Glomerular visceral epithelial cell (primary cell): ENCODE measurements at regions not wholly inside any gene's neighbourhood (a gene's known extent, or its start where the extent isn't known, plus 50 kb on each side); places are given as distances from the start of the nearest gene placed in this dataset.

Experiments used
- DNase-seq: peaks from one replicate; pipeline ENCODE4 v3.0.0-alpha.2; 2016; ENCODE audit errors: extremely low spot score

DNA sequence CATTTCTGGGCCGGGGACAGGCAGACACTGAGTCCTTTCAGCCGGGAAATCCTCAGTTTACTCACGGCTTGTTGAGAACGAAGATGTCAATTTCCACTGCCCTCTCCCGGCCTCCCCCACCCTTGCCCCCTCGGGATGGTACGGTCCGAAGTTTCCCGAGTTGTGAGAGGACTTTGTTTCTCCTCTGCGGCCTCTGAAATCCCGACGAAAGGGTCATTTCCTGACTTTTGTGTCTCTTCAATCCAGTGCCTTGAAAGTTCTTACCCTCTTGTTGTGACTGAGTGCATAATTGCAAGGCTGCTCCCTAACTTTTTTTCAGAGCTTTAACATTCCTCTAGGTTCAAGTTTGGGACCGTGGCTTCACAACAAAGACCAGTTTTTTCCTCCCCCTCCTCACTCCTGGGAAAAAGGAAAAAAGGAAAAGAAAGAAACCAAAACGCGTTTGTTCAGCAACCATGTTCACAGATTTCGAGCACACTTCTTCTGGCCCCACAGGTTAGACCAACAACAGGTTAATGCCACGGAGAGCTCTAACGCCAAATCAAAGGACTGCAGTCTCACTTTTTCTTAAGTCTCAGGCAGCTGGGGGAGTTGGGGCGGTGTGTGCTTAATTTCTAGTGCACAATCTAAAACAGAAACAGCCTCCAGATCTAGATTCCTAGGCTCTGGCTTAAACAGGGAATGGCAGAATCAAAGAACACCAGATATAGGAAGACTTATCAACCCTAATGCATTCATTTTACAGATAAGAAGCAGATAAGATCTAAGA lies 138.9 kb downstream of the TMCO5A start:
- no peak for DNase-seq

DNA sequence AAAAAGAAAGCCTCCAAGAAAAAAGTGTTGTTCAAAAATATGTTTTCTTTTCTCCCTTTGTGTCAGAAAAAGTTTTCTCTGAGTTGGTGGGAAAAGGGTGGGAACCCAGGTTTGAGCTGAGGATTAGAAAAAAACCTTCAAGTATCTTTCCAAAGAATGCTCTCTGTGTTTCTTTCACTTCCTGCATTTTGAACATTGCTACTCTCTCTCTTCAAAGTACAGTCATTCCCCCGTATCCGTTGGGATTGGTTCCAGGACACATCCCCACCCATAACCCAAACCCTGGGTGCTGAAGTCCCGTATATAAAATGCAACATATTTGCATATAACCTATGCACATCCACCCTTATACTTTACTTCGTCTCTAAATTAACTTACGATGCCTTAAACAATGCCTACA lies 139.6 kb downstream of the TMCO5A start:
- no peak for DNase-seq

DNA sequence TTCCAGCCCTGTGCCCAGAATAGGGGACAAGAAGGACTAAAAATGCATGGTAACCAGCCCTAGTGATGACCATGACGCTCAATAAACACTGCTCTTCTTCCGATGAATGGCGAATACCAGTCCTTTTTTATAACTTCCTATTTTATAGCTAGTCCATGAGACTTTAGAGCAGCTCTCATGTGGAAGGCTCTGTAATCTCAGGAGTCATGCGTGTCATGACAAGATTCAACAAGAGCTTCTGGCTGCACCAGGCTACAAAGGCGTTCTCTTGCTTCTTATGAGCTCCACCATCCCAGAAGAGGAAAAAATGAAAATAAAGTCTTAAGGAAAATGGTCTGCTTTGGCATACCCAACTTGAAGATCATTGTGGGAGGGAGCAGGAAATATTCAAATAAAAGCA lies 141.0 kb downstream of the TMCO5A start:
- no peak for DNase-seq

DNA sequence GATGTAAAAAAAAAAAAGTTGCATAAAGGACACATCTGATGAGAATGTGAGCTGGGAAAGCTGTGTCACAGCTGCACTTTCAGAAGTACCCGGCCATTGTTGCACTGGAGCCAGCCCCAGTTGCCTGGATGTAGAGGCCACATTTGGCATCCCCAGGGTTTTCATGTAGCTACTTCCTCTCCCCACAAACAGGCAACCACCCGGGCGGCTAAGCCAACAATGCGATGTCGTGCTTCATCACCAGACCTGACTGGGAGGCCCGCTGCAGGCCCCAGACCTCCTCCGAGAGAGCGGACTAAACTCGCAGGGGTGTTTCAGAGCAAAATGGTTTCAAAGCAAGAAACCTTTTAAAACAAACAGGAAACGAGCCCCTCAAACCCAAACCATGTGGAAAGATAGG lies 142.3 kb downstream of the TMCO5A start:
- DNase-seq, result no peak

DNA sequence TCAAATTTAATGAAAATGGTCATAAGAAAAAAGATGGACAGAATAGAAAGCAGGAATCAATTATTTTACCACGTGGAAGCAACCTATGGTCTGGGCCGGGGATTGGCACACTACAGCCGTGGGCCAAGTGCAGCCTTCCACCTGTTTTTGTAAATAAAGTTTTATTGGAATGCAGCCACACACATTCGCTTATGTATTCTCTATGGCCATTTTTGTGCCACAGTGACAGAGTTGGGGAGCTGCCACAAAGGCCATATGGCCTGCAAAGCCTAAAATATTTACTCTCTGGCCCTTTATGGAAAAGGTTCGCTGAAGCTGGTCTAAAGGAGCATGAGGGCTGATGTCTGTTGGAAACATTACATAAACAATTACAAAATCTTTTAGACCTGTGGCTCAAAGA lies 144.8 kb downstream of the TMCO5A start:
- no peak for DNase-seq

DNA sequence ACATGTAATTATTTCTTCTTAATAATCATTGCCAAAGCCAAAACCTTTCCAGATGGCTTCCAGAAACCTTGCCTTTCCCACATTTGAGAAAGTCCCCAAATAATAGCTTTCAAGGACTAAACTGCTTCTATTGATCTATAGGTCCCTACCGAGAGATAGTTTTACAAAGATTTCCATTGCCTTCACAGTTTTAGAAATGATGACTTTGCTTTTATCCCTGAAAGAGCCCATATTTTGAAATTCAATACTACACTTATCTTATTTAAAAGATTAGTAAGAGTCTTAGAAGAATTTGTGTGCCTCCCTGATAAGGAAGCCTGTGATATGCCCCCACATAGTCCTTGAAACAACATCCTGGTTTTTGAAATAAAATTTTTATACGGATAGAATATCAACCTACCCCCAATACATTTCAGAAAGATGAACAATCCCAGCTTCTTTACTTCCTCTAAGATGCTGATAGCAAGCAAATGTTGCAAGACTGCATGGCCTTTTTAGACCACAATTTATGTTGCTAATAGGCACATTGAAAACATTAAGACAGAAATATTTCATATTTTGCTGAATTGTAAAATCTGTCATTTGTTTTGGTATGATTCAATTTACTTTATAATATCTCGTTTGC lies 146.3 kb downstream of the TMCO5A start:
- DNase-seq, result no peak

DNA sequence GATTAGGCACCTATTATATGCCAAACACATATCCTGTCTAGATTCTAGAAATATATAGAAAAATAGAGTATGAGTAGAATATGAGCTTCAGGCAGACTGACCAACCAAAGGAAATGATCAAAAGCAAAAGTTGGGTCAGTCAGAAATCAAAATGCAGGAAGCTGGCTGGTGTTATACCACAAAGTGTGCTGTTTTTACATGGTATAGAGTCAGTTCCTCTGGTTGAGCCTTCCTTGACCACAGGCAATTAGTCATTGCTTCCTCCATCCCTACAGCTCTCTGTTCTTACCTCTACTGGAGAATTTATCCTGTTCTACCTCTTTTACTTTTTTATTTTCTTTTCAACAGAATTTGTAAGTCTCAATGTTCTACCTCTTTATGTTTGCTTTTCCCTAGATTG lies 149.8 kb downstream of the TMCO5A start:
- peak; percentile 60 for DNase-seq

DNA sequence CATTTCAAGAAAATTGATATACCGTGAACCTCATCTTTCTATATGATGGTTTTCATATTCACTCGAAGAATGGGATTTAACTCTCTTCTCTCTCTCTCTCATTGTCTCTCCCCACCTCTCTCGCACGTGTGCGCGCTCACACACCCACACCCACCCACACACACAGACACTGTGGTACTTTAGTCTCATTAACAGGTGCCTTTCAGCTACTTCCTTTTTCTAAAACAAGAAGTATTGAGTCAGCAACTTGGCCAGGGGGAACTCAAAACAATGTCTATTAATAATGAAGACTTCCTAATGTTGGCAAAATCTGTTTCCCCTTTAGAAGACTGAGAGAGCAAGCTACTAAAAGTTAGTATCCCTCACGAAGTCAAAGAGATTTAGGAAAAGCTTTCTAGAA lies 150.7 kb downstream of the TMCO5A start:
- DNase-seq, result no peak

DNA sequence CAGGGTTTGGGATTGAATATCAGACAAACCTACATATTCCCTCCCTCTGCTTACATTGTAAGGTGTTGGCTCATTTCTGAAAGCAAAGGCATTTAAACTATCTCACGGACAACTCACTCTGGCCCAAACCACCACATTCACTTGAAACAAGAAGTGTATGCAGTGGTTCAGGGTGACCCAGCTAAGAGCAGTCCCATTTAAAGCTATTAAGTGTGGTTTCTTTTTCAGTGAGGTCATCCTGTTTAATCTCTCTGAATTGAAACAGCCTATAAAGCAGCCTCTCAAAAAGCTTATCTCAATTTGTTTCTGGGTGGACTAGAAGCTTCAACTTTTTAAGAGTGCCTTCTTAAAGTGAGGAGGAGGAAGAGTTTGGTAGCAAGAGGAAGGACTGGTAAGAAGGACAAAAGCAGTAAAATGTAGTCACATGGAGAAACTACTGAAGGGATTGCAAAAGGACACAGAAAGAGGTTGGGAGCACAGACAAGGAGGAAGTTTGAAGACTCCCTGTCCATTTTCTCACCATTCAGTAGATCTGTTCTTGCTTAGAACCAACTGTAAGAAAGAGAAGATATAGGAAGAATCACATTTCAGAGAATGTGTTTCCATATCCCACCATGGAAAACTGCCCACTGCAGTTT lies 151.6 kb downstream of the TMCO5A start:
- peak; percentile 68 for DNase-seq

DNA sequence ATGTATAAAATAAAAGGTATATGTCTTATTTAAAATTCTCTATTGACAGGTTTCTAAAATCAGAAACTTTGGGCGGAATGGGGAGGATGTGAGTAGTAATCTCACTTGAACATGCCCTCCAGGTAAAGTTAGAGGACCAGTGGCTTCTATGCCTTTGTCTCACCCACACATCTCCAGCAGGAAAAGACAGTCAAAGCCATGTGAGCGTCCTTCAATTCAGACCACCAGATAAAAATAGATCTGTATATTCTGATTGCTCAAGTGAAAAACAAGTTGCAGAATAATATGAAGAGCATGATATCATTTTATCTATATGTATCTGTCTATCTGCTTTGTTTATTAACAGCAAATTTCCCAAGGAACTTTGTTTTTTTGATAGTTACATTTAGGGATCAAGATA lies 152.2 kb downstream of the TMCO5A start:
- no peak for DNase-seq

DNA sequence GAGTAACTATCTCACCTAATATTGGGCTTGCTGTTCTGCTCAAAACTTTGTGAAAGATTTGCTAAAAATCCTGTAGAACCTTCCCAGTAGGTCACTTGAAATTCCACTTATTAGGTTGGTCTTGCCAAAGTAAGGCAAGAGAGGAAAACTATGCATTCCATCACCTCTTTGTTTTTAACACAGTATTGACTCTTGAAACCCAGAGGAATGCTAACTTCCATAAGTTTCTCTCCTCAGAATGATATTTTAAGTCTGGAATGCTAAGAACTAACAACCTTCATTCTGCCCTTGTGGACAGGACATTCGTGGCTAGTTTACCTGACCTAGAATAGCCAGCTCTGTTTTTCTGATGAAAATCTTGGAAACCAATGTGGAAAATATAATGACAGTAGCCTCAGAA lies 154.5 kb downstream of the TMCO5A start:
- no peak for DNase-seq

DNA sequence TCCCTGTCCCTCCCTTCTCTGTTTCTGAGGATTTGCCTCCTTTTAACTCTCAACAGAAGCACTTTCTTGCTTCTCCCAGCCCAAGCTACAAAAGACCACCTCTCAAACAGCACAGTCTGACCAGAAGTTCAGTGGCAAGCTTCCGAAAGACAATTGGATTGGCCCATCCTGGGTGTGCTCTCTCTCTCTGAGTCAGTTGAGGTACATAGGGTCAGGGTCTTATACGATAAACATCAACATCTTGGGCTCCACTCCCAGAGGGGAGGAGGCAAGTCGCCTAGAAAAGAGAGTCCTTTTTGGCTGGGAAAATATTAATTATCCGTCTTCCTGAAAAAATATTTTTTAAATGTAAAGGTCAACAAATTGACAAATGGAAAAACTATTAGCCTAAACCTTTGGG lies 155.8 kb downstream of the TMCO5A start:
- no peak for DNase-seq

DNA sequence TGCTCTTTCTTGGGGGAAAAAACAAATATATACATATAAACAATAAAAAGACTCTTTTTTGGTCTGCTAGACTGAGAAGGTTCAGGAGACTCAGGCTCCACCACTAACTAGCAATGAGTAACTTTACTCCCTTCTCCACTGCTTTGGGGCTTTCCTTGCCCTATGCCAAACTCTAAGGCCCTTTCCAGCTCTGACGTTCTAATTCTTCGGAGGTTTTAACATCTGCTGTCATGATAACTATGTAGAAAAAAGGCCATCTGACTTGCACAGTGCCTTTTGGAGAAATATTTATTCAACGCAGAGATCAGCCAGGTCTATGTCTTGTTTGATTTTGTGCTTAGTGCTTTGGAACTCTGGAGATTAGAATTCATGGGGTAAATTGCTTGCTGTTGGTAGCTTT lies 156.2 kb downstream of the TMCO5A start:
- no peak for DNase-seq

DNA sequence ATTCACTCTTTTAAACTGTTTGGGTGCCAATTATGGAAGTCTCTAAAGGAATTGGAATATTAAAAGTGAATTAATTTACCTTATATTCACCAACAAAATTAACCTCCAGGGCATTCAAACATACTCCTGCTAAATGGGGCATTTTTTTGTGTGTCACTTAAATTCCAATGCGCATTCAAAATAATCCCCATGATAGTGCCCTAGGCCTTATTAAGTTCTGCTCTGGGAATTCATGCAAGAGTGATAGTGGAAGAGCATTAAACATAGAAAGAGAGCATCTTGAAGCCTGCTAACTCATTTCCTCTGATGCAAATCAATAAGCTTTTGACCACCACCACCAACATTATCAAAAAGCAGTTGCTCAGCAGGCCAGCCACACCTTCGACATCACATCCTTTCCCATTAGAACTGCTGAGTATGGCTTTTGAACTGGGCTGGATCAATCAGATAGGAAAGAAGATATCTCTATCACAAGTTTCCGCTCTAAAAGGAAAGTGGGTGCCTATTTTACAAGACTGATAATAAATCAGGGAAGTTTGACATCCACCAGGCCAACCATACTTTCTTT lies 156.7 kb downstream of the TMCO5A start:
- DNase-seq, result no peak

DNA sequence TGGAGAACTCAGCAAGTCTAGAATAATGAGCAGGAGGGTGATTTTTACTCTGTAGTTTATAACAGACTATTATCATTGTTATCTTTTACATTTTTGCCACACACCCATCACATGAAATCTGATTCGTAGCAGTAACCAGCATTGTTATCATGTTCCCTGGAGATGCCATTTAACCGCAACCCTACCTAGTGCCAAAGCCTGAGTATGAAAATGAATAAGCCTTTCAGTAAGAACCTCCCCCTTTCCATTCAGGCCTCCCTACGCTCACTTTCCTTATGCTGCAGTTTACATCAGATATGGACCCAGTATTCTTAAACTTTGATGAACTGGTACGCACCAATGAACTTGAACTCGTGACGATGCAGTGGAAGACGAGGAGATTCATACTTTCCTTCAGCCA lies 158.7 kb upstream of the SPRED1 start:
- no peak for DNase-seq

DNA sequence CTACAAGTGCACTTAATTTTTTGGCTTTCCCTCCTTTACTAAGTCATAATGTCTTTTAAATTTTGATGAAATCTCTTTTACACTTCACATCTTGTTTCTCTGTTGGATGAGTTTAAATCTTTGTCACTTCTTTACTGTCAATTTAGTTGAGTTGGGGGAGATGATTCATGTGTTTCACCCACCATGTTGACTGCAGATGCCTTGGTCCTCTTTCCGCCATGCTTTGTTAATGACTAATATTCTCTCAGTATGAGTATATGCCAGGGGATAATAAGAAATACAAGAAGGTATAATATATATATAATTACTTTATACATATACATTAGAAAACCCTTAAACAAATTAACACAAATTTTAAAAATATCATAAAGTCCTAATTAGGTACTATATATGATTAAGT lies 149.7 kb upstream of the SPRED1 start:
- no peak for DNase-seq

DNA sequence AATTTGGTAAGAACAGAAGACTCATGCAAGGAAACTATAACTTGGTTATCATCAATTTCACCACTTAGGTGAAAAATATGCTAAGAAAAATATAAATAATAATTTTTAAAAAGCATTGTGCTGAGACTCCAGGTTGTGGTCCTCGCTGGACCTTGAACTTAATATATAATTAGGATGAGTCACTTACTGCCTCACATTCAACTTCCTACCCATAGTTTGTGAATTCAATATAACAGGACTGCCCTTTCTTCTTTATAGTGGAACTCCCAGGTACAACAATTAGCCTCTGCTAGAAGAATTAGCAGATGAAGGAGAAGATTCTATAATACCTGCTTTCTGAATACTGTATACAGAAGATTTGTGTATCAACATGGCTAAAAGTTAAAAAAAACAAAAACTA lies 149.1 kb upstream of the SPRED1 start:
- no peak for DNase-seq

DNA sequence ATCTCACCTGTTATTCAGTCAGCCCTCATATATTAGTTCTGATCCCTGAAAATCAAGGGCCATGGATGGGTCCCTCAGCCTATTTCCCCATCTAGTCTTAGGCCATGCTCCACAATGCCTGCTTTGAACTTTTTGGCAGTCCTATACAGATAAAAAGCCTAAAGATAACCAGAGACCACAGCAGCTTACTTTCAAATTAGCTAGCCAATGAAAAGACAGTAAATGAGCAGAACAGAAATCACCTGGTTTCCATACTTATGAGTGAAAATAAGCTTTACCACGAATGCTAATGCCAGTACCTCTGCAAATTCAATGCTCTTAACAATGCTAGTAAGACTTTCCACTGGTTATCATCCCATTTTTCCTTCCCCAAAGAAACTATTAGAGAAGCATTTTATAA lies 141.6 kb upstream of the SPRED1 start:
- DNase-seq, result no peak

DNA sequence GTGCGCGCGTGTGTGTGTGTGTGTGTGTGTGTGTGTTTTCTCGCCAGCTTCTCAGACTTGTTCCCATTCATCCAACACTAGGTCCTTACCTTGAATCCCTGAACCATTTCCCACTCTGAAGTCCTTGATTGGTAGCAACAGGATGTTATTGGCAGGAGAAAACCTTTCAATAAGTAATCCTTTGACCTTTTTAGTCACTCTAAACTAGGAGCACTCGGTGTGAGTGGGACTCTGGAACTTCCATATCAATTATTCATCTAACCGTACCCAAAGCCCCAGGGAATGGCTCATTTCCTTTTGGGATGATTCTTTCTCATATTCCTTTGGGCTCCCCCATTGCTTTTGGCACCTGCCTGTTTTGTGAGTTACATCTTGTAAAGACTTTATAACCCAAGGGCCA lies 140.2 kb upstream of the SPRED1 start:
- no peak for DNase-seq

DNA sequence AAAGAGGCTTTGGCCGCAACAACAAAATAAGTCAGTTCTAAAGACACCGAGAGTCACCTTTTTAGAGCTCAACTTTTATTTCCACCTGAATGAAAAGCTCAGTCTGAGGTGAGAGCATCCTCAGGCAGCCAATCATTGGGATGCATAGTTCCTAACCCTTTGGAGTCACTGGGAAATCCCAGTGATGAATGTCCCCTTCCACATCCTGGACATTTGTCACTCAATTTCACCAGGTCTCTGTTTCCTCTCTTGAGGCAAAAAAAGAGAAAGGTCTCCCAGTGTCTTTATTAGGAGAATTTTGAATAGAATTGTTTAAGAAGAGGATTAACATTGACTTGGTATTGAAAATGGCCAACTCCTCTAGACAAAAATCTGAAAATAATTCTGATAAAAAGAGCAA lies 137.5 kb upstream of the SPRED1 start:
- no peak for DNase-seq

DNA sequence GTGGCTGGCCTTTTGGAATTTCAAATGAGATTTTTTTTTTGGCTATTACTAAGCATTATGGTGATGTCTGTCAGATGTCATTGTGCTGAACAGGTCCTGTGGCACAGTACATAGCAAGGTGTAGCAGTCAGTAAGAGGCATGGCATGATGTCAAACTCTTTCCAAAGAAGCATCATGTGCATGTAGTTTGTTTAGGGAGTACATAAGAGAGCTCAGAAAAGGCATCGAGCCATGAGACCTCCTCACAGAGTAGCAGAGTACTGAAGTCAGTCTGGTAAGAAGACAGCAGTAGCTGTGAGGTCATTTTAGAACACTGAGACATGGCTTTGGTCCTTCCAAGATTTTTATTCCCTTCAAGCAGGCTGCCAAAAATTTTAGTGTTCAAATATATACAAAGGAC lies 134.9 kb upstream of the SPRED1 start:
- no peak for DNase-seq

DNA sequence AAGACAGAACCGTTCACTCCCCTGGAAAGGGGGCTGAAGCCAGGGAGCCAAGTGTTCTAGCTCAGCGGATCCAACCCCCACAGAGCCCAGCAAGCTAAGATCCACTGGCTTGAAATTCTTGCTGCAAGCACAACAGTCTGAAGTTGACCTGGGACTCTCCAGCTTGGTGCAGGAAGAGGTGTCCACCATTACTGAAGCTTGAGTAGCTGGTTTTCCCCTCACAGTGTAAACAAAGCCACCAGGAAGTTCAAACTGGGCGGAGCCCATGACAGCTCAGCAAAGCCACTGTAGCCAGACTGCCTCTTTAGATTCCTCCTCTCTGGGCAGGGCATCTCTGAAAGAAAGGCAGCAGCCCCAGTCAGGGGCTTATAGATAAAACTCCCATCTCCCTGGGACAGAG lies 132.8 kb upstream of the SPRED1 start:
- peak; percentile 61 for DNase-seq

DNA sequence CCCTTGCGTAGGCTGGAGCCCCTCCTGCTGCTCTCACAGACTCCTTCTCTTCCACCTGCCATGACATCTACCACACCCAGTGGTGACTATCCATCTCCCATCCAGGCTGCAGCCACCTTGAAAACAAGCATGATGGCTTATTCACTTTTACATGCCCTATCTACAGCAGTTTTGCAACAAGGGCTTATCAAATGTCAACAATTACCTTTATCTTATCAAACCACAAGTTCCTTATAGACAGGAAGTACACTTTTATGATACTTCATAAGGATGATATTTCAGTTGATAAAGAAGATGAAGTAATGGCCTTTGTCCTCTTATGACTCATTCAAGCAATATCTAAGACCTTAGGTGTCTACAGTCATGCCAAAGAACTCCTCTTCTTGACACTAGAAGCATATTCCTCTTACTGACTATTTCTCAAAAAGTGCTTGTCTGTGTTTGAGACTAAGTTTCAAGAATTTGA lies 125.3 kb upstream of the SPRED1 start:
- DNase-seq, result no peak
